Activated B cell treated with CpG ODN at 0.5 μM for 24 hours (primary cell): ENCODE measurements at regions not wholly inside any gene's neighbourhood (a gene's known extent, or its start where the extent isn't known, plus 50 kb on each side); places are given as distances from the start of the nearest gene placed in this dataset.

Experiments used
- ATAC-seq: fragments of 200-7000 bp; cut with Tn5 transposase; one replicate; pipeline ENCODE4 v1.10.0; 2021; ENCODE audit warnings: low read depth, mild to moderate bottlenecking, moderate library complexity
- CTCF ChIA-PET: fragments of 350-600 bp; sonication (Branson Sonifier 250); formaldehyde crosslinking; loops from one replicate; lab custom pipeline; 2021; ENCODE audit warnings: antibody characterized with exemption; lab: Charles Lee
- POLR2A ChIA-PET: fragments of 350-600 bp; sonication (Branson Sonifier 250); formaldehyde crosslinking; loops from one replicate; lab custom pipeline; 2021; ENCODE audit warnings: antibody characterized with exemption; lab: Charles Lee
- DNase-seq: peaks from one replicate; pipeline ENCODE4 v3.0.0; 2022
- H3K27ac Mint-ChIP-seq: one replicate; pipeline ENCODE4 v1.8.0; 2020; ENCODE audit warnings: mixed read lengths
- H3K27me3 Mint-ChIP-seq: one replicate; pipeline ENCODE4 v1.8.0; 2021; ENCODE audit warnings: mixed read lengths
- H3K36me3 Mint-ChIP-seq: one replicate; pipeline ENCODE4 v1.8.0; 2021; ENCODE audit warnings: low read depth, mixed read lengths
- H3K4me1 Mint-ChIP-seq: one replicate; pipeline ENCODE4 v1.8.0; 2021; ENCODE audit warnings: mixed read lengths
- H3K4me3 Mint-ChIP-seq: one replicate; pipeline ENCODE4 v1.8.0; 2020; ENCODE audit warnings: mild to moderate bottlenecking, mixed read lengths
- H3K9me3 Mint-ChIP-seq: one replicate; pipeline ENCODE4 v1.8.0; 2020; ENCODE audit warnings: mixed read lengths
- intact Hi-C: fragments of 100-400 bp; cut with micrococcal nuclease; formaldehyde crosslinking; loops from one replicate; pipeline ENCODE4 v1.15.1; 2024
- TF ChIP-seq, protein P1 (sequence below): fragments of 200-600 bp; IDR thresholded peaks from one replicate; pipeline ENCODE4 v1.8.0; 2022; ENCODE audit warnings: antibody characterized with exemption, mild to moderate bottlenecking

DNA sequence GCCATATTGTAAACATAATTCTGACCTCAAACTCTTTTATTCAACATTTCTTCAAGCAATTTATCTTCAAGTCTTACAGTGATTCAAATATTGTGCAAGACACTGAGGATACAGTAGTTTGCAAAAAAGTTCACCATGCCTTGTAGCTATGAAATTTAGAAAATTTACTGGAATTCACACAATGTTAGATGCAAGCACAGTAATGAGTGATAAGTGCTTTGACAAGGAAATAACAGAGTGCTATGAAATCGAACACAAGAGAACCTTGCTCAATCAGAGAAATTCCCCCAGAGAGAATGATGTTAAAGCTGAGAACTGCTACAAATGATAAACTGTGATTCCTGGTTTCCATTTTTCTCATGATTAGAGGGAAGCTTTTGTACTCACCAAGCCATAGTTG, 952.9 kb downstream of the FAT4 start:
- CTCF ChIA-PET, result no interaction called here
- Mint-ChIP-seq H3K36me3 (no peaks in the 10 kb centered on the region), H3K9me3 (peaks cover 3% of the 10 kb centered on the region), H3K4me1 (no peaks in the 10 kb centered on the region), H3K27me3 (no peaks in the 10 kb centered on the region), H3K4me3 (no peak overlapping the region), H3K27ac (no peak overlapping the region)
- intact Hi-C loops, result no loop called here
- POLR2A ChIA-PET, result no interaction called here
- TF ChIP-seq, protein P1, sequence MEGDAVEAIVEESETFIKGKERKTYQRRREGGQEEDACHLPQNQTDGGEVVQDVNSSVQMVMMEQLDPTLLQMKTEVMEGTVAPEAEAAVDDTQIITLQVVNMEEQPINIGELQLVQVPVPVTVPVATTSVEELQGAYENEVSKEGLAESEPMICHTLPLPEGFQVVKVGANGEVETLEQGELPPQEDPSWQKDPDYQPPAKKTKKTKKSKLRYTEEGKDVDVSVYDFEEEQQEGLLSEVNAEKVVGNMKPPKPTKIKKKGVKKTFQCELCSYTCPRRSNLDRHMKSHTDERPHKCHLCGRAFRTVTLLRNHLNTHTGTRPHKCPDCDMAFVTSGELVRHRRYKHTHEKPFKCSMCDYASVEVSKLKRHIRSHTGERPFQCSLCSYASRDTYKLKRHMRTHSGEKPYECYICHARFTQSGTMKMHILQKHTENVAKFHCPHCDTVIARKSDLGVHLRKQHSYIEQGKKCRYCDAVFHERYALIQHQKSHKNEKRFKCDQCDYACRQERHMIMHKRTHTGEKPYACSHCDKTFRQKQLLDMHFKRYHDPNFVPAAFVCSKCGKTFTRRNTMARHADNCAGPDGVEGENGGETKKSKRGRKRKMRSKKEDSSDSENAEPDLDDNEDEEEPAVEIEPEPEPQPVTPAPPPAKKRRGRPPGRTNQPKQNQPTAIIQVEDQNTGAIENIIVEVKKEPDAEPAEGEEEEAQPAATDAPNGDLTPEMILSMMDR, result no peak
- DNase-seq (no peak), ATAC-seq (no peak)

DNA sequence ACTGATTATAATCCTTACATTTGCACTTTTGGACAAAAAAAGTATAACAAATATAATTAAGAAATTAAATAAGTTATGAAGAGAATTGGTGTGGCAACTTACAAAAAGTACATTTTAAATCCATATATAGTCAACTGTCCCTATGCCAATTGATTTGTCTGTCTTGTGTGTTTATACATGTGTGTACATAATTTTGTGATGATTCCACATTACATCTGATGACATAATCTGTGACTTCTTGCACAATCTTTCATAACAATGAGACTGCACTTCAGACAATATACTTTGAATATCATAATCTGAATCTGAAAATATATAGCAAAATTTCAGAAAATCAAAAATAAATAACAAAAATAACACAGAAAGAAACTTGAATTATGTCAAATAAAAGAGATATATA, 953.4 kb downstream of the FAT4 start:
- no peak for ATAC-seq
- no peak for DNase-seq
- peaks cover 3% of the 10 kb centered on the region for H3K9me3 Mint-ChIP-seq
- H3K4me1 Mint-ChIP-seq, result no peaks in the 10 kb centered on the region
- no peaks in the 10 kb centered on the region for H3K27me3 Mint-ChIP-seq
- TF ChIP-seq, protein P1, result no peak
- H3K27ac Mint-ChIP-seq, result no peak overlapping the region
- POLR2A ChIA-PET, result no interaction called here
- CTCF ChIA-PET, result no interaction called here
- no peaks in the 10 kb centered on the region for H3K36me3 Mint-ChIP-seq
- intact Hi-C loops, result no loop called here
- no peak overlapping the region for H3K4me3 Mint-ChIP-seq

DNA sequence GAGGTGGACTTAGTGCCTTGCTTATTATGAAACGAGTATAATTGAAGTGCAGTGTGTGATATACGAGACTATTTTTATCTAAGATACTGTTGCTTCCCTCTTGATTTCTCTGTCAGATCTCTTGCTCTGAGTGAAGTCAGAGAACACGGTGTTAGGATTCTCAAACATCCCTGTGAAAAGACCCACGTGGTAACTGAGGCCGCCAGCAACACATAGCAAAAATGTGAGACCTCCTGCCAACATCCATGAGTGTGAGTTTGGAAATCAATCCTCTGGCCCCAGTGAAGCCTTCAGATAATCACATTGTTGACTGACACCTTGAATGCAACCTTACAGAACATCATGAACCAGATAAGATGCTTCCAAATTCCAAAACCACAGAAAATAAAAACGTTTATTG, 954.4 kb downstream of the FAT4 start:
- Mint-ChIP-seq H3K27me3 (no peaks in the 10 kb centered on the region), H3K36me3 (no peaks in the 10 kb centered on the region), H3K9me3 (peaks cover 3% of the 10 kb centered on the region), H3K27ac (no peak overlapping the region), H3K4me3 (no peak overlapping the region), H3K4me1 (no peaks in the 10 kb centered on the region)
- CTCF ChIA-PET, result no interaction called here
- TF ChIP-seq, protein P1, result no peak
- POLR2A ChIA-PET, result no interaction called here
- intact Hi-C loops, result no loop called here
- DNase-seq (no peak), ATAC-seq (no peak)

DNA sequence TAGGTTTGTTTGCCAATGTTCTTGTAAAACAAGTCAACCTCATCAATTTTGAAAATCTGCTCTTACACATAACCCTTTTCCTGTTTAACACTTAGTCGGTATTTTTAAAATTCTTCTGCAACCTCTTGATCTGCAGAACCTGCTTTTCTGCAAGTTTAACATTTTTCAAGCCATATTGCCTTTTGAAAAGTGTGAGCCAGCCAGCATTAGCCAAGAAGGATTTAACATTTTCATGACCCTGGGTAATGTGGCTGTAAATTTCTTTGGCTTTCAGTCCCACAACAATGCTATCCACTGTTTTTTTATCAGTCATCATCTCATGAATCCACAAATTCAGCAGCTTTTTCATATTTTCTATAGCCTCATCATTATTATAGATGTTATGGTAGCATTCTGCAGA, 956.5 kb downstream of the FAT4 start:
- no peaks in the 10 kb centered on the region for H3K27me3 Mint-ChIP-seq

DNA sequence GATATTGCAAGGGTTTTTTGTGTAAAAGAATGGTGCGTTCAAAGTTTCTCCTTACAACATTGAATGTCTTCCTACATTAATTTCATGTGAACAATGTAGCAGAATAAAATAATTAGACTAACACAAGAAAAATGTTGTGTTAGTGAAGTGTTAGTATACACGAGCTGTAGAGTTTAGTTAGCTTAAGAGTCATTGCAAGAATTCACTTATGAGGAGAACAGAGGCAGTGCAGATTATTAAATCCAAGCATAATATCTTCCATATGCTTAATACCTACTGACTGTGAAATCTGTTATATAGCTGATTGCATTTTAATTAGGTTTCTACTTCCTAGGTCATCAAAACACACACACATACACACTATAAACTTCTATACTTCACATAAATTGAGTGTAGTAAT, 959.0 kb downstream of the FAT4 start:
- Mint-ChIP-seq H3K36me3 (no peaks in the 10 kb centered on the region), H3K4me3 (no peak overlapping the region), H3K4me1 (no peaks in the 10 kb centered on the region), H3K27me3 (no peaks in the 10 kb centered on the region), H3K9me3 (peaks cover 3% of the 10 kb centered on the region), H3K27ac (no peak overlapping the region)
- DNase-seq (no peak), ATAC-seq (no peak)
- CTCF ChIA-PET, result no interaction called here
- POLR2A ChIA-PET, result no interaction called here
- intact Hi-C loops, result no loop called here
- TF ChIP-seq, protein P1, result no peak

More for the DNA sequence above, 956.5 kb downstream of the FAT4 start:
- TF ChIP-seq, protein P1, result no peak
- intact Hi-C loops, result no loop called here
- H3K27ac Mint-ChIP-seq, result no peak overlapping the region
- no peak overlapping the region for H3K4me3 Mint-ChIP-seq
- no peak for DNase-seq
- no peak for ATAC-seq
- ChIA-PET POLR2A (no interaction called here), CTCF (no interaction called here)
- H3K9me3 Mint-ChIP-seq, result peaks cover 3% of the 10 kb centered on the region
- H3K36me3 Mint-ChIP-seq, result no peaks in the 10 kb centered on the region
- no peaks in the 10 kb centered on the region for H3K4me1 Mint-ChIP-seq
